MM.1S (cell line): ENCODE measurements at regions not wholly inside any gene's neighbourhood (a gene's known extent, or its start where the extent isn't known, plus 50 kb on each side); places are given as distances from the start of the nearest gene placed in this dataset.

Experiments used
- DNase-seq: peaks from one replicate; pipeline ENCODE4 v3.0.0-alpha.2; 2015
- H2AFZ ChIP-seq: fragments of 300-600 bp; sonication (generic); 2 replicates; pipeline ENCODE4 v1.6.0; 2016; ENCODE audit warnings: antibody characterized with exemption, low read length
- H3F3A ChIP-seq: fragments of 300-600 bp; sonication (generic); 2 replicates; pipeline ENCODE4 v1.6.1; 2016; ENCODE audit warnings: mild to moderate bottlenecking, antibody characterized with exemption, low read length, moderate library complexity, mixed read lengths; ENCODE audit not compliant: insufficient read depth
- H3K27ac ChIP-seq: fragments of 300-600 bp; sonication (generic); 2 replicates; pipeline ENCODE4 v1.5.1; 2016; ENCODE audit warnings: mild to moderate bottlenecking, low read length
- H3K27me3 ChIP-seq: fragments of 300-600 bp; sonication (generic); replicated peaks from 2 replicates; pipeline ENCODE4 v1.6.0; 2016; ENCODE audit warnings: low read length; ENCODE audit not compliant: insufficient read depth
- H3K36me3 ChIP-seq: fragments of 300-600 bp; sonication (generic); replicated peaks from 2 replicates; pipeline ENCODE4 v1.6.1; 2016; ENCODE audit warnings: mild to moderate bottlenecking, low read length, mixed read lengths; ENCODE audit not compliant: insufficient read depth
- H3K4me1 ChIP-seq: fragments of 300-600 bp; sonication (generic); 2 replicates; pipeline ENCODE4 v1.6.1; 2016; ENCODE audit warnings: low read length, mixed read lengths
- H3K4me2 ChIP-seq: fragments of 300-600 bp; sonication (generic); 2 replicates; pipeline ENCODE4 v1.6.0; 2016; ENCODE audit warnings: low read depth, low read length
- H3K4me3 ChIP-seq: fragments of 300-600 bp; sonication (generic); 2 replicates; pipeline ENCODE4 v1.5.1; 2016; ENCODE audit warnings: low read length, mixed read lengths
- H3K79me2 ChIP-seq: fragments of 300-600 bp; sonication (generic); 2 replicates; pipeline ENCODE4 v1.6.1; 2016; ENCODE audit warnings: mixed run types, low read length, mixed read lengths
- H3K9ac ChIP-seq: fragments of 300-600 bp; sonication (generic); 2 replicates; pipeline ENCODE4 v1.6.1; 2016; ENCODE audit warnings: low read length, mixed read lengths
- H3K9me2 ChIP-seq: fragments of 300-600 bp; sonication (generic); replicated peaks from 2 replicates; pipeline ENCODE4 v1.6.1; 2016; ENCODE audit warnings: mild to moderate bottlenecking, low read length, mixed read lengths; ENCODE audit not compliant: insufficient read depth
- H3K9me3 ChIP-seq: fragments of 300-600 bp; sonication (generic); replicated peaks from 2 replicates; pipeline ENCODE4 v1.6.1; 2016; ENCODE audit warnings: mild to moderate bottlenecking, low read length, mixed read lengths; ENCODE audit not compliant: insufficient read depth
- H4K20me1 ChIP-seq: fragments of 300-600 bp; sonication (generic); 2 replicates; pipeline ENCODE4 v1.6.1; 2016; ENCODE audit warnings: mild to moderate bottlenecking, low read length, moderate library complexity, mixed read lengths; ENCODE audit not compliant: insufficient read depth
- CTCF ChIP-seq: fragments of 300-600 bp; sonication (generic); IDR thresholded peaks from 2 replicates; pipeline ENCODE4 v1.5.1; 2016; ENCODE audit warnings: antibody characterized with exemption, low read length, mixed read lengths
- EZH2 ChIP-seq: fragments of 300-600 bp; sonication (generic); optimal IDR thresholded peaks from 2 replicates; pipeline ENCODE3; 2017; ENCODE audit warnings: low read depth, mild to moderate bottlenecking, antibody characterized with exemption, low read length, mixed read lengths
- EZH2phosphoT487 ChIP-seq: fragments of 300-600 bp; sonication (generic); IDR thresholded peaks from 2 replicates; pipeline ENCODE4 v1.6.1; 2018; ENCODE audit warnings: antibody characterized with exemption, low read length

DNA sequence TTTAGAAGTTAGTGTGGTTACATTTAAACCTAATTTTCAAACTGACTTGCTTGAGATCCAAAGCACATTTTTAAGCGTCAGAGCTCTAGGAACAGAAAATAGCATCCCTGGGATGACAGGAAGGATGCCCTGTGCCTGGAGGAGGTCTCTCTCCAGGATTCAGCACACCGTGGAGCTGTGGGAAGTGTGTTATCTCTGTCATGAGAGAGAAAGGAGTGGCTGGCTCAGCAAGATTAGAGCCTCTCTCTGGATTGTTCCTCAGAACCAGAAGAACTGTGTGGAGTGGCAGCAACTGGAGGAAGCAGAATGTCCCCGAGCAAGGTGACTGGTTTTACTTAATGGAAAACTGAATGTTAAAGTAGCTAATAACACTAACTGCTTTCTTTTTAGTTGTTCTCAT, 233.6 kb upstream of the TGFBR2 start:
- Histone ChIP-seq H3K27me3 (no peaks in the 10 kb centered on the region), H3K9ac (no peak overlapping the region), H3K36me3 (no peaks in the 10 kb centered on the region), H3K4me3 (no peak overlapping the region), H3K9me3 (no peaks in the 10 kb centered on the region), H3K79me2 (no peaks in the 10 kb centered on the region), H3K4me2 (no peak overlapping the region), H3K4me1 (no peaks in the 10 kb centered on the region), H3K9me2 (no peaks in the 10 kb centered on the region), H4K20me1 (no peaks in the 10 kb centered on the region), H2AFZ (no peak overlapping the region), H3F3A (no peaks in the 10 kb centered on the region), H3K27ac (no peak overlapping the region)
- no peak for TF ChIP-seq EZH2
- no peak for TF ChIP-seq CTCF
- TF ChIP-seq EZH2phosphoT487: no peak
- DNase-seq: no peak

DNA sequence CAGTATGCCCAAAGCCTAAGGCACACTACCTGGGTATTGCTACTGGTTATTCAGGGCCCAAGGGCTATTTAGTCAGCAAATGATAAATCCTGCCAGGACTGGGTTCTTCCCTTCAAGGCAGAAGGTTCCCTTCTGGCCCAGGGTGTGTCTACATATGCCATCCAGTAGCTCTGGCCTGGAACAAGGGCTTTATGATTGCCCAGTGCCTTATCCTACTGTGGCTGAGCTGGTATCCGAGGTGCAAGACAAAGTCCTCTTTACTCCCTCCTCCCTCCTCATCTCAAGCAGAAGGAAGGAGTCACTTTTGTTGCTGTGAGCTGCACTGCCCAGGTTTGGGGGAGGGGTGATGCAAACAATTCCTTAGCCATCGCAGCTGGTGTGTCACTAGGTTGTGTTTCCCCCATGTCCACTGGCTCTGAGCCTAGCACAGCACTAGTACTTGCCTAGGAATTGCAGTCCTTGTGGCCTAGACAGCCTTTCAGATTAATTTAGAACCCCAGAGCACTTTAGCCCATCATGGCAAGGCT, 221.8 kb upstream of the TGFBR2 start:
- TF ChIP-seq EZH2phosphoT487 (no peak), EZH2 (no peak), CTCF (no peak)
- no peak overlapping the region for H3K27ac ChIP-seq
- no peaks in the 10 kb centered on the region for H3K36me3 ChIP-seq
- no peak for DNase-seq
- H3K9ac ChIP-seq: no peak overlapping the region
- no peak overlapping the region for H3K4me3 ChIP-seq
- no peaks in the 10 kb centered on the region for H3K9me2 ChIP-seq
- H3F3A ChIP-seq: no peaks in the 10 kb centered on the region
- H3K79me2 ChIP-seq: no peaks in the 10 kb centered on the region
- no peaks in the 10 kb centered on the region for H3K9me3 ChIP-seq
- no peaks in the 10 kb centered on the region for H3K4me1 ChIP-seq
- H2AFZ ChIP-seq: no peak overlapping the region
- no peaks in the 10 kb centered on the region for H4K20me1 ChIP-seq
- no peaks in the 10 kb centered on the region for H3K27me3 ChIP-seq
- no peak overlapping the region for H3K4me2 ChIP-seq

- H3K27ac ChIP-seq: no peak overlapping the region
- H4K20me1 ChIP-seq: no peaks in the 10 kb centered on the region
- H3K36me3 ChIP-seq: no peaks in the 10 kb centered on the region
- no peak overlapping the region for H3K4me2 ChIP-seq
- no peaks in the 10 kb centered on the region for H3K79me2 ChIP-seq
- TF ChIP-seq CTCF (no peak), EZH2 (no peak), EZH2phosphoT487 (no peak)
- H3K9ac ChIP-seq: no peak overlapping the region
- DNase-seq: no peak
- H3K9me3 ChIP-seq: no peaks in the 10 kb centered on the region
- H3K4me3 ChIP-seq: no peak overlapping the region
- H3F3A ChIP-seq: no peaks in the 10 kb centered on the region
- no peak overlapping the region for H2AFZ ChIP-seq
- no peaks in the 10 kb centered on the region for H3K27me3 ChIP-seq
- H3K9me2 ChIP-seq: no peaks in the 10 kb centered on the region
- H3K4me1 ChIP-seq: no peaks in the 10 kb centered on the region
Measured at GRCh38 chr3:30393079-30393478, 213.3 kb upstream of the TGFBR2 start.
